Pancreas (tissue), 10 donors: ENCODE measurements at regions not wholly inside any gene's neighbourhood (a gene's known extent, or its start where the extent isn't known, plus 50 kb on each side); places are given as distances from the start of the nearest gene placed in this dataset.

ENCODE experiments used
- ATAC-seq, 4 donors: fragments of 200-7000 bp; cut with Tn5 transposase; one replicate each; pipeline versions ENCODE4 v1.8.0 to v1.9.1; 2020; ENCODE audit warnings: mild to moderate bottlenecking in 4 of 4, moderate library complexity in 4 of 4
- DNase-seq, 6 donors: peaks; one replicate each; pipeline ENCODE4 v3.0.0-alpha.2; 2020
- FAIRE-seq: peaks from 2 replicates; lab custom pipeline; 2012; peaks lifted over from hg19 to GRCh38; lab: Jason Lieb, UNC
- H3K27ac ChIP-seq, 4 donors: fragments of 200-600 bp; sonication (generic); 1 replicate in 3 of 4; 2 replicates in 1 of 4; pipeline versions ENCODE4 v1.5.0 to v1.8.0; 2020
- H3K27me3 ChIP-seq, 4 donors: fragments of 200-600 bp; one replicate each; pipeline ENCODE4 v1.8.0; 2021
- H3K36me3 ChIP-seq, 3 donors: fragments of 200-600 bp; sonication (generic) in 1 of 3; one replicate each; pipeline versions ENCODE4 v1.5.0 to v1.8.0; 2020 to 2021
- H3K4me1 ChIP-seq, 3 donors: fragments of 200-600 bp; one replicate each; pipeline ENCODE4 v1.8.0; 2021
- H3K4me3 ChIP-seq, 4 donors: fragments of 200-600 bp; sonication (generic) in 2 of 4; one replicate each; pipeline versions ENCODE4 v1.5.0 to v1.8.0; 2020 to 2021
- H3K9me3 ChIP-seq, 4 donors: fragments of 200-600 bp; one replicate each; pipeline ENCODE4 v1.8.0; 2021
- WGBS, 2 donors: extraction: QIAGEN DNeasy Blood & Tissue Kit; methylation state at CpG; one replicate each; pipeline ENCODE4 v1.1.7; 2013; 5-methylcytosine and 5-hydroxymethylcytosine counted together
- intact Hi-C, 3 donors: fragments of 100-400 bp; cut with DNase I; formaldehyde crosslinking; loops; one replicate each; pipeline versions ENCODE4 v1.11.1 to v1.14.2; 2022
- TF ChIP-seq, protein P1 (sequence below), 4 donors: fragments of 200-600 bp; sonication (generic) in 3 of 4; IDR thresholded peaks; one replicate each; pipeline versions ENCODE4 v1.5.0 to v1.8.0; 2021; ENCODE audit warnings: antibody characterized with exemption in 4 of 4
- donor health status: healthy with polysubstance abuse.
- donor health status: DM: no; HTN: no; CAD: no; lungs with moderate emphysema.
- donor health status: DM: no; HTN: no; CAD: no.
- donor health status: control.
- donor health status: control.
- donor health status: Bipolar disorder and iron deficiency.
- donor health status: DM: yes; HTN: yes; CAD: no.
- donor health status: DM: no; HTN: no; CAD: no.
- donor health status: DM: no; HTN: no; CAD: no.
- donor health status: DM: yes; HTN: yes; CAD: no.

DNA sequence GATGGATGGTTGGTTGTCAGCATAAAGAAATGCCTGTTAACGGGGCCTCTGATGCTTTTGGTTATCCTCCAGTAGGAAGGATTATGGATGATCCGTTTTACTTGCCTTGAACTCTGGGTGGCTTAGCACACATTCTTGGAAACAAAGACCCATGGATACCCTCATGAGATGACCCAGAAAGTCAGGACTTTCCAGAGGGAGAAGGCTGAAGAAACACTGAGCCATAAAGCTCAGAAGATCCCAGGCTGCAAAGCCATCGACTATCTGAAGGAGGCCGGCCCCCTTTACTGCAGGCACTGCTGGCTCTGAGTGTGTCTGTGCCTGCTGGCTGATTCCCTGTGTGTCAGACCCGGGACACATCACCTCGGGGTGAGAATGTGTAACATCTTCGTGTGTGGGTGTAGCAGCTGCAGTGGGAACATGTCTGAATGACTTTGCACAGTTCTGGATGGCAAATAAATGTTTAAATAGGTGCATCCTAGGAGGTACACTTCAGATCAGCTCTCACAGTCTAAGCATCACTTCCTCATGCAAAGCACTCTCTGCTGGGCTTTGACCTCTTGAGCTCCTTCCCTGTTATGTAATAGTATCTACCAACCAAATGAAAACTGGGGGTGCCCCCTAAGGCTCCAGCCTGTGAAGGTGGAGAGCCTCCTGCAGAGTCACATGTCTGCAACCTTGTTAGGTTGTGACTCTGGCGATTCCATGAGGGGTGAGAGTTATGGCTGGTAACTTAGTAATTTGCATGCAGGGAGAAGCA is 1084.9 kb downstream of the TBC1D22A start:
- DNase-seq (no peak), ATAC-seq (no peak), FAIRE-seq (no peak)
- Histone ChIP-seq H3K4me1 (no peaks in the 10 kb centered on the region), H3K27ac (no peak overlapping the region), H3K36me3 (no peaks in the 10 kb centered on the region), H3K27me3 (peaks cover 0 to 11% (median 0%) of the 10 kb centered on the region in 4 donors), H3K4me3 (no peak overlapping the region), H3K9me3 (no peaks in the 10 kb centered on the region)
- 36 to 49% methylated on average over 8 of the region's 8 CpGs for WGBS, 2 donors
- TF ChIP-seq, protein P1, sequence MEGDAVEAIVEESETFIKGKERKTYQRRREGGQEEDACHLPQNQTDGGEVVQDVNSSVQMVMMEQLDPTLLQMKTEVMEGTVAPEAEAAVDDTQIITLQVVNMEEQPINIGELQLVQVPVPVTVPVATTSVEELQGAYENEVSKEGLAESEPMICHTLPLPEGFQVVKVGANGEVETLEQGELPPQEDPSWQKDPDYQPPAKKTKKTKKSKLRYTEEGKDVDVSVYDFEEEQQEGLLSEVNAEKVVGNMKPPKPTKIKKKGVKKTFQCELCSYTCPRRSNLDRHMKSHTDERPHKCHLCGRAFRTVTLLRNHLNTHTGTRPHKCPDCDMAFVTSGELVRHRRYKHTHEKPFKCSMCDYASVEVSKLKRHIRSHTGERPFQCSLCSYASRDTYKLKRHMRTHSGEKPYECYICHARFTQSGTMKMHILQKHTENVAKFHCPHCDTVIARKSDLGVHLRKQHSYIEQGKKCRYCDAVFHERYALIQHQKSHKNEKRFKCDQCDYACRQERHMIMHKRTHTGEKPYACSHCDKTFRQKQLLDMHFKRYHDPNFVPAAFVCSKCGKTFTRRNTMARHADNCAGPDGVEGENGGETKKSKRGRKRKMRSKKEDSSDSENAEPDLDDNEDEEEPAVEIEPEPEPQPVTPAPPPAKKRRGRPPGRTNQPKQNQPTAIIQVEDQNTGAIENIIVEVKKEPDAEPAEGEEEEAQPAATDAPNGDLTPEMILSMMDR (IDR thresholded peaks at IDR 0.05): no peak
- intact Hi-C loops: no loop called here

DNA sequence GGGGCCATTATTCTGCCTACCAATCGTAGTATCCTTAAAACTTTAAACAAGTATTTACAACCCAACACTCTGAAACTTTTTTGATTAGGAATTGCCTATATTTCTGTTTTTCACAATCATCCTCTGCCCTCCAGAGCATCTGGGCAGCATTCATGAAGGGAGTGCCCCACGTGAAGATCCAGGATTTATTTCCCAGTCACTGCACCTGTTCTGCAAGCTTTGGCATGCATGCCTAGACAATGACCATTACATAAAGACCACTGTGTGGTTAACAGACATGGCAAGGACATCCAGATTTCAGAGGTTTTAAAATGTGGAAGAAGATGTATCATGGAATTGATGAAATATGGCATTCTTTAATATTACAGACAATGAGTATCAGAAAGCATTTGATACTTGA is 1083.8 kb downstream of the TBC1D22A start:
- Histone ChIP-seq H3K4me3 (no peak overlapping the region), H3K4me1 (no peaks in the 10 kb centered on the region), H3K27ac (no peak overlapping the region), H3K9me3 (no peaks in the 10 kb centered on the region), H3K27me3 (peaks cover 0 to 3% (median 0%) of the 10 kb centered on the region in 4 donors), H3K36me3 (no peaks in the 10 kb centered on the region)
- FAIRE-seq: no peak
- TF ChIP-seq, protein P1 (IDR thresholded peaks at IDR 0.05): no peak
- intact Hi-C loops: no loop called here
- 31 to 37% methylated on average over 2 of the region's 2 CpGs for WGBS, 2 donors
- no peak for DNase-seq
- ATAC-seq: no peak

GRCh38 chr22:47842119-47842518 is 1079.7 kb downstream of the TBC1D22A start:
- H3K27ac ChIP-seq: no peak overlapping the region
- no peak for ATAC-seq
- H3K4me1 ChIP-seq: no peaks in the 10 kb centered on the region
- 44 to 57% methylated on average over 10 of the region's 10 CpGs for WGBS, 2 donors
- intact Hi-C loops: no loop called here
- no peak overlapping the region for H3K4me3 ChIP-seq
- no peak for FAIRE-seq
- H3K36me3 ChIP-seq: no peaks in the 10 kb centered on the region
- peaks cover 0 to 3% (median 0%) of the 10 kb centered on the region in 4 donors for H3K27me3 ChIP-seq
- DNase-seq: no peak
- TF ChIP-seq, protein P1 (IDR thresholded peaks at IDR 0.05): no peak
- H3K9me3 ChIP-seq: no peaks in the 10 kb centered on the region

DNA sequence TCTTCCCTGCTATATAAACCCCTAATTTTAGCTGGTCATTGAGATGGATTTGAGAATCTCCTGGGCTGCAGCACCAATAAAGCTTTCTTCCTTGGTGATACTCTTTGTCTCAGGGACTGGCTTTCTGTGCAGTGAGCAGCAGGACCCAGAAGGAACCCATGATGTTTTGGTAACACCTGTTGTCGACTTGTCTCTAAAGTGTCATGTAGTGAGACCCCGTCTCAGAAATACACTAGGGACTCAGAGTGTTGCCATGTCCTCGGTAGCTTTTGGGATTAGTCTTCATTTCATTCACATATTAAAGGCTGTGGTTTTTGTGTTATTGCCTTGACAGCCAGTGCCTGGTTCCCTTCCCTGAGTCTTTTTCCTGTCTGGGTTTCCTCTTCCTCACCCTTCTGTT is 1078.7 kb downstream of the TBC1D22A start:
- Histone ChIP-seq H3K27me3 (no peaks in the 10 kb centered on the region), H3K36me3 (no peaks in the 10 kb centered on the region), H3K9me3 (no peaks in the 10 kb centered on the region), H3K4me3 (no peak overlapping the region), H3K27ac (no peak overlapping the region), H3K4me1 (no peaks in the 10 kb centered on the region)
- no peak for ATAC-seq
- intact Hi-C loops: no loop called here
- no peak for DNase-seq
- 23 to 41% methylated on average over 3 of the region's 3 CpGs for WGBS, 2 donors
- TF ChIP-seq, protein P1 (IDR thresholded peaks at IDR 0.05): no peak
- FAIRE-seq: no peak

- H3K27me3 ChIP-seq: peaks cover 0 to 4% (median 0%) of the 10 kb centered on the region in 4 donors
- no peak overlapping the region for H3K27ac ChIP-seq
- no peaks in the 10 kb centered on the region for H3K4me1 ChIP-seq
- intact Hi-C loops: no loop called here
- no peaks in the 10 kb centered on the region for H3K9me3 ChIP-seq
- H3K36me3 ChIP-seq: no peaks in the 10 kb centered on the region
- ATAC-seq: no peak
- DNase-seq: no peak
- WGBS, 2 donors: 61 to 64% methylated on average over 13 of the region's 13 CpGs
- H3K4me3 ChIP-seq: no peak overlapping the region
- TF ChIP-seq, protein P1 (IDR thresholded peaks at IDR 0.05): no peak
- no peak for FAIRE-seq
Measured at GRCh38 chr22:47839595-47840227, 1077.3 kb downstream of the TBC1D22A start.
